Daoy (cell line): ENCODE measurements at regions not wholly inside any gene's neighbourhood (a gene's known extent, or its start where the extent isn't known, plus 50 kb on each side); places are given as distances from the start of the nearest gene placed in this dataset.
A peak's percentile ranks its signal among the peaks of the same experiment; 100 is the strongest.

Experiments used
- DNase-seq: peaks from one replicate; pipeline ENCODE4 v3.0.0-alpha.2; 2015; ENCODE audit warnings: low read depth

DNA sequence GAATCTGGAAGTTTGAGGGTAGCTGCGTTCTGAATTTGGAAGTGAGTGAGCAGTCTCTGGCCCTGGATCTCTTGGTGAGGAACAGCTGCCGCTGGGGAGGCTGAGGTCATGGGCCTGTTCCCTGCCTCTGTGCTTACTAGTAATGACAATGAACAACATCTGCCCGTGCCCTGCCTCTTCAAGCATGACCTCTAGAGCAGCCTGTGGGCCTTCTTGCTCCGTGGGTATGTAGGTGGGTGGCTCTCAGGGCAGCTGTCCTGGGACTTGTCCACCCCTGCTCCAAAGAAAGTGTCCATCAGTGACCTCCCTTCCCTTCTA, 186.2 kb downstream of the CXCL12 start:
- DNase-seq, result no peak

DNA sequence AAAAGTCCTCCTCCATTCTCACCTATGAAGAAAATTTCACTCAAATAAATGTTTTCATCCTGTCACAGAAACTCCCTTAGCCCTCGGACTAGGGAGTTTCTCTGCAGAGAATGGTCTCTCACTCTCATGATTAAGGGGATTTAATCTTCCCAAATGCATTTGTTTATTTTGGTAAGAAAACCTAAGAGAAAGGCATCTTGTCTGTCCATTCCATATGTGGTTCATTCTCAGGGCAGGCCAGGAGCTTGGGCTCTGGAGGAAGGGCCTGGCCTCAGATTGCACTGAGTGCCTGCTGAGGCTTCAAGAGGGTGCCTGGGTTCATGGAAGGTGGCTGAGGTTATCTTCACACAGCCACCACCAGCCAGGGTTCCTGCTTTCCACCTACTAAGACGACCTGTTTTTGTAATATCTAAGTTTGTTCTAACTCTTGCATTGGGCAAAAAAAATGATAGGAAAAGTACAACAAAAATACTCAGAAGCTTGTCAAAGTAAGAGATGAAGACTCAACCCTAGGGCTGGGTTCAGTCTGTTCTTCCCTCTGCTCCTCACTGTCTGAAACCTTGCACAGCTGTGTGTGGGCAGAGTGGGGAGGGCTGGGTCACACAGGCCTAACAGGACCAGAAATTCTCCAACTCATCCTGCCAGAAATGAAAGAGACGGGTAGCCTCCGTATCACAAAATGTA, 186.7 kb downstream of the CXCL12 start:
- no peak for DNase-seq

DNA sequence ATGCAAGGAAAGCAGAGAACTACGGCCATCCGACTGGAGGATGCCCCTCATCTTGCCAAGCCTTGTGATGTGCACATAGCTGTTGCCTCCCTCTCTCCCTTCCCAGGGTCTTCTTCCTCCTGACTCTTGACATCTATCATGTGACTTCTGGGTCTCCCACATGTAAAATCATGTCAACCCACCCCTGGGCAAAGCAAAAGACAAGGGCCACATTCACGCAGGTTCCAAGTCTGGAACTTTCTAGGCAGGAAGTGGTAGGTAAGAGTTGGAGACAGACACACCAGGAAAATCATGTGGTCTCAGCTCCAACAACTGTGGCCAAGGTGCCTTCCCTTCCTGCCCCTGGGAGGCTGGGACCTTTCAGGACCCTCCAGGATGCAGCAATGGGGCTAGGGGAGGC, 187.3 kb downstream of the CXCL12 start:
- no peak for DNase-seq

DNA sequence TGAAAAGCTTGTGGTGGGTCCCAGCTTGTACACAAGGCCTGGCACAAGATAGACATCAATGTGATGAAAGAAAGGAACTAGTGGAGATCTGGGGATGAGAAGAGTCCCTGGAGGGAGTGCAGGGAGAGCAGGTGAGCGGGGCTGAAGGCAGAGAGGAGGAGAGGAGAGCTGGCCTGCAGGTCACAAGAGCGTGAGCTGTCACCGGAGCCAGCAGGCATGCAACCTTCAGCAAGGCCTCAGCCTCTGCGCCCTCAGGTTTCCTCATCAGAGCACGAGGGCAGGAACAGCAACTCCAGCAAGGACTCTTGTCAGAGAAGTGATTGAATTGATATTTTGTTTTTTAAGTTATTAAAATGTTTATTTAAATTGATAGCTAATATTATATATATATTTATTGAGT, 188.6 kb downstream of the CXCL12 start:
- DNase-seq, result no peak

DNA sequence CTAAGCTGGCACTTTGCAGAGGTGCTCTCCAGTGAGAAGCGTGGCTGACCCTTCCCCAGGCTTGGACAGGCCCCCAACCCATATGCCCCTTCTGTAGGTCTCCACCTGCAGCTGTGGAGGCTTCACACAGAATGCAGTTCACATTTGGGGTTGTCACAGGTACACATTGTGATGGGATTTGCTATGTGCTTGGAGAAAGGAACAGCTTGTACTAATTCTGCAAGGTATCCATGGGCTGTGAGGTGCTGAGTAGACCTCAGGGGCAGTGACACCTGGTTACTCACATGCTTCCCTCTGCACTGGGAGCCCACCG, 188.9 kb downstream of the CXCL12 start:
- DNase-seq, result no peak

DNA sequence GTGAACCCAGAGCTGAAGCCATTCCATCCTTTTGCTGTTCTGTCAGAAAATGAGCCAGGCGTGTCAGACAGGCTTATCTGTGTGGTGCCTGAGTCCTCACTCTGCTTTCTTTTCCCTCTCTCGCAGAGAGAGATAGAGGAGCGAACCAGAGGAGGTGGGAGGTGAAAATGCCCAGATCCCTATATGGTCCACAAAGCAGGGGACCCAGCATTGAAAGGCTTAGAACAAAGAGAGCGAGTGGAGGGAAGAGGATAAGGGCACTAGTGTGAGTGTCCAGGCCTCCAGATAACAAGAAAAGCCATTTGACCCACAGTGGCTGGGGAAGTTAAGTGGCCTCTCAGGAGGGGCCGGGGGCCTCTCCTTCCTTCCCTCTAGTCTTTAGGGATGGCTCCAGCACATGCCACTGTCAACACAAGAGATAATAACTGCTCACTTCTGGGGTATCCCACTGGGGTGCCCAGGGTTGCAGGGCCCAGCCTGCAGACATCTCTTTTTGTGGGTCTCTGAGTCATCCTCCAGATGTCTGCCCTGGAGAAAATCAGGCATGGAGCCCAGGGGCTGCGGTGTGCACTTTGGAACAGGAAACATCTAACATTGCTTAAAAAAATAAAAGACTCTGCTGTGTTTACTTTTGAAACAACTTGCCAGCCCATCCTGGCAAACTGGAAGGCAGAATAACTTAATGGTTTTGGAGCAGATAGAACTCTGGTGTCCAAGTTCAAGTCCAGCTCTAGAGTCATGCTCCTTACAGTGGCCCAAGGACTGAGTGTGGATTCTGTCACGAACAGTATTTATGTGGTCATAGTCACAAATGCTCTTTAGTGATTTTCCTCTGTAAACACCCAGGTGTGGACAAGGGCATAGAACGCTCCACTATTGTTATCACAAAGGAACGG, 189.5 kb downstream of the CXCL12 start:
- peak; percentile 89 for DNase-seq

DNA sequence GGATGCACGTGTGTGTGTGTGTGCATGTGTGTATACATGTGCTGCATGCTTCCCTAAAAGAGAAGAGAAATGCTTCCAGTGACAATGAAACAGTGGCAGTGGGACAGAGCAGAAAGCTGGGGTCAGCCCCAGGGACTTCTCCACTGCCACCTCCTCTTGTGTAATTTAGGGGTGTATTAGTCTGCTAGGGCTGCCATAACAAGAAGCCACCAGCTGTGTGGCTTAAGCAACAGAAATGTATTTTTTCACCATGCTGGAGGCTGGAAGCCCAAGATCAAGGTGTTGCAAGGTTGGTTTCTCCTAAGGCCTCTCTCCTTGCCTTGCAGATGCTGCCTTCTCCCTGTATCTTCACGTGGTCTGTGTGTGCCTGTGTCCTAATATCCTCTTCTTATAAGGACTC, 190.5 kb downstream of the CXCL12 start:
- no peak for DNase-seq

DNA sequence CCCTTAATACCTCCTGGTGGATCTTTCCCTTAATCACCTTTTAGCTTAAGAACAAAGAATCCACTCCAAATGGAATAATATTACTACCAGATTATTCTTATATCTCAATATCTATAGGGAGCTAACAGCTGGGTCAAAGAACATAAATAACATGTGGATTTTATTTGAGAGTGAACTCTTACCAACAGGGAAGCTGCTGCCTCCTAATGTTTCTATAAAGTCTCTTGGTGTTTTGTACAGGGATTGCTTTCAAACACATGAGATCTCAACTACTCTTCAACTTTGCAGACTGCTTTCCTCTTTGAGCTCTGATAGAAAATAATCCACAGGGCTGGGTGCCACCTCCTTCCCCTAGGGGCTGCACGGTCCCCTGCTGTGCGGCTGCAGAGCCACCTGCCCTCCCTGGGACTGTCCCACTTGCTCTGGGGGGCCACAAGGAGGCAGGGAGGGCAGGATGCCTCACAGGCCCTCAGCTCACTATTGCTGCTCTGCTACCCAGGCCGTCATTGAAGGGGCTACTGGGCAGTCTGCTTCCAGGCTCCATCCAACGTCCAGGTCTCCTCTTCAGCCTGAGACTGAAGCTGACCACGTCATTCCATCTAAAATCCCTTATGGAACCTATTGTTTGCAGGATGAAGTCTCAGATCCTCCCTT, 191.2 kb downstream of the CXCL12 start:
- no peak for DNase-seq

DNA sequence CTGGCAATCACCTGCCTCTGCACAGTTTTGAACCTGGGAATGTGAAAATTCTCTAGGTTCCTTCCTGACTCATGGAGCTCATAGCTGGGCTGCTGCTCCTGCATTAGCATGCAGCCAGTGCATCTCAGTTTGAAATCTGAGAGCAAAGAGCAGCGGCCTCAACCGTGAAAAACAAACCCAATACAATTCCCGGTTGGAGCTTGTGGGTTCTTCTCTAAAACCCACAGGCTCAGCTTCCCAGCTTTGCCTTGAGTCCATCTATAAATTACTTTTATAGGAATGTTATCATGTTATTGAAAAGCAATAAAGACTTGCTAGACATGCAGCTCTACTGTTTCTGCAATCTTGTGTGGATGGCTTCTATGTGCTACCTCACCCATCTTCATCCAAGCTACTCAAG, 191.7 kb downstream of the CXCL12 start:
- no peak for DNase-seq

DNA sequence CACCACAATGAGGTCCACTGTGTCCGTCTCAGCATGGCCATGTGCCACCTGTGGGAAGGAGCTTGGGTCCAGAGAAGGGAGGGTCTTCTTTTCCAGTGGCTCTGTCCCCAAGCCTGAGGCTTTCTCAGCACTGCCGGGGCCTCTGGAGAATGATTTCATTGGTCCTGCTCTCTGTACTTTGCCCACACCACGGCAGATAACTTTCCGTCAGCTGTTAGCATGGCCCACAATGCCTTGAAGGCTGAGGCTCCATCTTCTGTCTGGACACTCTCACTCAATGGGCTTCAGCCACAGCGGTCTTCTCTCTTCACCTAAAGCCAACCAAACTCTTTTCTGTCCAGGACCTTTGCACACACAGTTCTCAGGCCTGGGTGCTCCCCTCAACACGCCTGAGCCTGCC, 192.5 kb downstream of the CXCL12 start:
- DNase-seq, result no peak

DNA sequence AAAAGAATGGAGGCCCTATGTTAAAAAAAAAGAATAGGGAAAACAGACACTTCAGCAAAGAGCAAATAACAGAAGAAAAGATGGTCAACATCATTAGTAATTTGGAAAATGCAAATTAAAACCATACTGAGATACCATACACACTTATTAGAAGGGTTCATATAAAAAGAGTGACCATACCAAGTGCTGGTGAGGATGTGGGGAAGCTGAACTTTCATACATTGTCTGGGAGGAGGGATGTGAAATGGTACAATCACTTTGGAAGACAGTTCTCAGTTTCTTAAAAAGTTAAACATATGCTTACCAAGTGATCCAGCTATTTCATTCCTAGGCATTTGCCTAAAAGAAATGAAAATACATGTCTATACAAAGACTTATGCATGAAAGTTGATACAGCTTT, 194.4 kb downstream of the CXCL12 start:
- no peak for DNase-seq

DNA sequence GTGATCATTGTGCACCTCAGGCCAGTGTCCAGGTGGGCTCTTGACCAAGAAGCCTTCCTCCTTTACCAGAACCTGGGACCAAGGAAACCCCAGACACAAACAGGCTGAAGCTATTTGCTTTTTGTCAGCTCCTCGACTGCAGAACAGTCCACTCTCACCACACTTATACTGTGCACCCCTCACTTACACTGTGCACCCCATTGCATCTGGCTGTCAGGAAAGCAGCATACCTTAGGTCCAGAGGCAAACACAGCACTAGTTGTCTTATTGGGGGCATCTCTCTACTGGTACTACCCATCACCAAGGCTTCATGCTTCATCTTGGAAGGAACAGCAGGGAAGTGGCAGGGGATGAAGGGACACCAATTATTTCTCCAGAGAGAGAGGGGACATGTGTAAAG, 198.1 kb downstream of the CXCL12 start:
- DNase-seq, result no peak

DNA sequence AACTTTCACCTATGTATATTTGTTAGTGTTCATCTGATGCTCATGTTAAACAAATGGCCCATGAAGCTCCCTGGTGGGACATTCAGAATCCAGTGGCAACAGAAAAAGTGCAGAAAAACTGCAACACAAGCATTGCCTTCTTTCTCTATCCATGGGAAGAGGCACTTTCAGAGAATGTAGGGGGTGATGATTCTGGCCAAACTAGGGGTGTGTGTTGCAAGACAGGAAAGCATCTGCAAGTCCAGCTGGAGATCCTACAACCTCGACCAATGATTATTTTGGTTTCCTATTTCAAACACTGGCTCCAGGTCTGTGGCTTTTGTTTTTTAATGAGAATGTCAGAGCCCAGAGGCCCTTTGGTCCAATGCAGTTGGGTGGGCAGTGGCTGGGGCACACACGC, 198.7 kb downstream of the CXCL12 start:
- DNase-seq, result no peak

DNA sequence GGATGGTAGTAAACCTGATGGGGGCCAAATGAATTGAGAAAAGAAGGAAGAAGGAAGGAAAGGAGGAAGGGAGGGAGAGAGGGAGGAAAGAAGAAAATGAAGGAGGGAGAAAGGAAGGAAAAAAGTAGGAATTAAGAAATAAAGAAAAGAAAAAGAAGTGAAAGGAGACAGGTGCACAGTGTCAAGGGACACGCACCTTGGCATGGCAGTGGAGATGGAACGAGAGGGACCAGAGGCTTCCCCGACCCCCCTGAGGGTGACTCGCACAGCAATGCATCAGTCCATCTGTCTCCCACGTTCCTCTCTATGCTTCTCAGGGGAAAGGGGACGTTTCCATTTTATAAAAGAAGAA, 199.6 kb downstream of the CXCL12 start:
- no peak for DNase-seq

DNA sequence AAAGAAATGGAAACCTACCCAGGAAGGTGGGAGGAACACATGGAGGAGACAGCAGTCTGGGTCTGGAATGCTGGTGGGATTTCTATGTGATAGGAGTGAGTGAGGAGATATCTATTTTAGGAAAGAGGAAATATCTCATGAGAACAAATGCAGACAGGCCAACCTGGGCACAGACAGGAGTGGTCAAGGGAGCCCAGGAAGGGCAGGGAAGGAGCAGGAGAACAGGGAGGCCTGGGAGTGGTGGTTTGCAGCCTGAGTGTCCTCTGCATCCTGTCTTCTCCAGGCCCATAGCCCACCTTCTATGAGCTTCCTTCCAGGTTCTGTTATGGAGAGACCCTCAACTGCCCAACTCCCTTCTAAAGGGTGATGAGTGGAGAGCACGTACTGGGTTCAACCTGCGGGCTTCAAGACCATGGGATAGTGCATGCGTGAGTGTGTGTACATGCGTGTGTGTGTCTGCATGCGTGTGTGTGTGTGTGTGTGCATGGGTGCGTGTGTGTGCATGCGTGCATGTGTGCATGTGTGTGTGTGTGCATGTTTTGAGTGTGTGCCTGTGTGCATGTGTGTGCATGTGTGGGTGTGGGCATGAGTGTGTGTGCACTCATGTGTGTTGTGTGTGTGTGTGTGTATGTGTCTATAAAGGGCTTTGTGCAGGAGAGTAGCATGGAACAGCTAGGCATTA, 200.1 kb downstream of the CXCL12 start:
- no peak for DNase-seq

DNA sequence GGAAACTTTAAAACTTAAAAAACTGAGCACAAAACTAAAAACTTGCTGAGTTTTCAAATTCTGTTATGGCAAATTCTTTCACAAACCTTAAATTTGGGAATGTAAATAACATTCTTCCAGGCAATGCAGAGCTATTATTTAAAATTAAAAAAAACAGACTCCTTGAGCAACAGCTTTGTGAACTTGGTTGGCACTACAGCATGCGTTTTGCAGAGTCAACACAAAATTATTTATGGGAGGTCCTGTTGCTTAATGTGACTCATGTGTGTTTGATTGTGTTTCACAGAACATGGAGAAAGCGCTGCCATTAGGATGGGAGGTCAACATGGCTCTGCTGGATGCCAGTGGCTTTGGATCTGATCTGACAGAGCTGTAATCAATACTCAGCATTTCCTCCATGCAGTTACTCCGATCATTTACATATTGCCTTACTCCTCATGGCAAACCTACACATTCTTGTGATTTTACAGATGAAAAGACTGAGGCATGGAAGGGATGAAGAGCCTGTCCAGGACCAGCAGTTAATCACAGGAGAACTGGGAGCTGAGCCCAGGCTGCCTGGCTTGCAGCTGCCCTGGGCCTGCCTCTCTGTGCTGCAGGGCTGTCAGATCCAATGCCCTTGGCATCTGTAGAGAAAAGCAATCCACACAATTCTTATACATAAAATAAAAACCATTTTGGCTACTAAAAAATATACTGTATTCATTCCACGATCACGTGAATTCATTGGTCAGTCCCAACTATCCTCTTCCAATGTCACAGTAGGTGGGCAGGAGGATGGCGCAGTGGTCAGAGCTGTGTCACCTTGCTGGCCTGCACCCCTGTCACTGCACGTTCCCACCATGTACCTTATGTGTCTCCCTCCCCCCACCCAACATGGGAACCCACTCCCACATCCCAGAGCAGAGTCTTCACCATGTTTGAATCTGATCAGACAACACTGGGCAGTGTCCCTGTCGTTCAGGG, 200.9 kb downstream of the CXCL12 start:
- DNase-seq, result no peak

DNA sequence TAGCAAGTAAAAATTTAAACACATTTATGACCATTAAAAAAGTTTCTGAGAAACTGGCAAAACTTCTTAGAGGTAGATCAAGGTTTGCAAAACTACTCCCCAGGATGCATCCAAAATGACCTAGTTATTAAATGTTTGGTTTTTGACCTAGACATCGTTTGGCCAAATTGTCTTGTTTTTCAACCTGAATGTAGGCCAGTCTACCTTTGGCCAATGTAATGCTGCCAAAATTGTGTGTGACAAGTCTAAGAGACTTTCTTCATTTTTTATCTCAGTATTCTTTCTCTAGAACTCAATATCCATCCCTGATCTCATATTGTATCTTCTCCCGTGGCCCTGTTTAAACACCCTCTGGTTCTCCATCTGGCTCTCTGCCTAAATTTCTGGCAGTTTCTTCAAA, 202.0 kb downstream of the CXCL12 start:
- DNase-seq, result no peak

DNA sequence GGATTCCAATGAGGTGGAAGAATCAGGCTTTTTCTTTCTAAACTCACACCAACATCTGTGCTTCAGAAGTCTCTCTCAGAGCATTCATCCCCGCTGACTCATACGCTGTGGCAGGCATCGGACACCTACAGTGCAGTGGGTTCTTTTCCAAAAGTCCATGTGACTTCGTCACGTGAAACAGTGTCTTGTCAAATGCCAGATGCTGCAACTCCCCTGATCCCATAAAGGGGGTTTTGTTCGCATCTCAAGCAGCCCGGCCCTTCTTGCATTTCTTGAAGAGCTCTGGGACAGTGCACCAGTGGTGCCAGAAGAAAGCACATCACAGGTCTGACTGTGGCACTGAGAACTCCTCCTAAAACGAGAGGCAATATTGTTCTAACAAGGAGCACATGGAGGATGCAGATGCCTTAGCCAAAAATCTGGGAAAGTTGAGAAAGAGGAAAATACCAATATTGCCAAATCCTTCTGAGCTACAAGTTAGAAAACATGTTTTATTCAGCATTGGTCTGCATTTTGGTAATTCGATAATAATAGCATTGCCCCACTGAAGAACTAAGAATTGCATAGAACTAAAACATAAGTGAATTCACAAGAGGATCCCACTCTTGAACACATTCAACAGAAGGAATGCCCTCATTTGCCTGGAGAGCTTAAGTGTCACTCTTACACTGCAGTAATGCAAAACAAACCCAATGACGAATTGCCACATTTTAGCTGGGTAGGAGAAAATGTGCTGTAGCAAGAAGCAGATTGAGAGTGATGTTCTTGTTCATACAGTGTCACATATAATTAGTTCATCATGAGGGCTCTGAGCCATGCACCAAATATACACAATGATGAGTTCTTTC, 204.4 kb downstream of the CXCL12 start:
- peak; percentile 86 for DNase-seq

DNA sequence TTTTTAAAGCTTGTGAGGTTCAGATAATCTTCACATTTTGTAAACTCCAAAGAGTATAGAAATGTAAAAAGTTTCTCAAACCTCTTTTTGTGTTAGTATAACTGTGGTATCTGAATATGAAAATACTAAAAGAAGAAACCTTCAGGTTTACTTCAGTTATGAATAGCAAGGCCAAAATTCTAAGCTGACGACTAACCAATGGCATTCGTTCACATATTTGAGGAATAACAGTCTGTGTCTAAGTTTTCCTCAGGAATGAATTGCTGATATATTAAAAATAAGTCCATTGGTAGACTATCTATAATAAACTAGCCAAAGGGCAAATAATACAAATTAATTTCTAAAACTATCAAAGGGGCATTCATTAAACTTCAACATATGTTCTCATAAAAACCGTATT, 206.0 kb downstream of the CXCL12 start:
- DNase-seq, result no peak

DNA sequence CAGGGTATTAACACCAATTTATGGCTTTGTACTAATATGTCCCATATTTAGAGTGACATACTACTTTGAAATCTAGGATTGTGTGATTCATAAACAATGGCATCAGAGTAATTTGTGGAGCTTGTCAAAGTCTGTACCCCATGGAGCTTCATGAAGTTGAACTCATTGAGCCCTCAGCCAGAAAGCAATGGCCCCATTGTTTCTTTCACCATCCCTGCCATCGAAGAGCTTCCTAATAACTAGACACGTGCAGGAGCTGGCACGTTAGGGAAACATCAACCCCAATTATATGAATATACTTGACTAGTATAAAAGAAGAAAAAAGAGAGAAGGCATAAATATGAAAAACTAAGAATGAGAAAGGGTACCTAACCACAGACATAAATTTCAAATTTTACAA, 206.6 kb downstream of the CXCL12 start:
- DNase-seq, result no peak

DNA sequence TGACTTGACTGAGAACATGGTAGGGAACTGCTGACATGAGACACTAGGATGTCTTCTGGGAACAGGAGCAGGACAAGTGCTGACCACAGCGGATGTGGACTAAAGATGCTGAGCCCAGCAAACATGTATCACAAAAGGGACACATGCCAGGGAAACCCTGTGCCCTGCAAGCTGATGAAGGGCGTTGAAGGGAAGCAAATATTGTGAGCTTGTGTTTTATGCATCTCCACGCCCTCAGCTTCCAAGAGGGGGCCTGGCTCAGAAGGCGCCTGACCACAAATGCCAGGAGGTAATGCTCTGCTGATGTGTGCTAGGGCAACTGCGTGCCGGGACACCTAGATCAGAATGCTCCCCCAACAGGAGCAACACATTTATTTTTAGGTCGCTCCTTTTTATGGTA, 207.3 kb downstream of the CXCL12 start:
- DNase-seq, result no peak
